ENCODE measurements at regions not wholly inside any gene's neighbourhood (a gene's known extent, or its start where the extent isn't known, plus 50 kb on each side); places are given as distances from the start of the nearest gene placed in this dataset.

- no peaks in the 10 kb centered on the region for H3K79me1 ChIP-seq (replicated peaks; ENCODE audit: low read length, poor library complexity, severe bottlenecking)
- H4K91ac ChIP-seq (ENCODE audit: low read length) = no peak overlapping the region
- H3K27ac ChIP-seq (ENCODE audit: low read length, poor library complexity, severe bottlenecking) = no peak overlapping the region
- WGBS = 27% methylated on average over 5 of the region's 8 CpGs
- peak overlapping the region; percentile 51 for H3K9ac ChIP-seq (ENCODE audit: low read length)
- H3K36me3 ChIP-seq (ENCODE audit: control insufficient read depth in 1 of 2, insufficient read depth in 2 of 2, low read depth in 1 of 2, low read length in 2 of 2) = no peaks in the 10 kb centered on the region
- no peak overlapping the region for H3K4ac ChIP-seq (ENCODE audit: low read depth in 1 of 2, low read length in 2 of 2)
- peaks cover 10 to 56% of the 10 kb centered on the region in 2 experiments for H3K27me3 ChIP-seq (ENCODE audit: control insufficient read depth in 1 of 2, insufficient read depth in 1 of 2, low read length in 2 of 2)
- no peak overlapping the region for H3K18ac ChIP-seq (ENCODE audit: low read depth in 1 of 2, low read length in 2 of 2)
- no peaks in the 10 kb centered on the region for H3K9me3 ChIP-seq (ENCODE audit: control insufficient read depth, low read length)
- peak; percentile 67 for DNase-seq
- H4K8ac ChIP-seq (ENCODE audit: low read length) = no peak overlapping the region
- H3K4me2 ChIP-seq (ENCODE audit: low read length, poor library complexity, severe bottlenecking) = no peak overlapping the region
- H2AK5ac ChIP-seq (ENCODE audit: low read length, severe bottlenecking) = no peak overlapping the region
- H2BK15ac ChIP-seq (ENCODE audit: low read depth, poor library complexity, severe bottlenecking) = no peak overlapping the region
- H2BK120ac ChIP-seq (ENCODE audit: low read depth, low read length) = no peak overlapping the region
- peak overlapping the region in 1 of 2 experiments; percentile 46 for H3K4me3 ChIP-seq (ENCODE audit: insufficient read depth in 1 of 2, low read depth in 1 of 2, low read length in 2 of 2)
- no peak overlapping the region for H2BK5ac ChIP-seq (ENCODE audit: low read depth, low read length, poor library complexity, severe bottlenecking)
- H3K4me1 ChIP-seq (ENCODE audit: control insufficient read depth, insufficient read depth, low read depth, low read length) = no peaks in the 10 kb centered on the region
- no peak overlapping the region for H3K23ac ChIP-seq (ENCODE audit: low read length in 2 of 2)
- no peak overlapping the region for H2AFZ ChIP-seq (ENCODE audit: low read depth, low read length)
- H2BK12ac ChIP-seq (ENCODE audit: low read length in 2 of 2) = no peak overlapping the region
- no peak overlapping the region for H3K14ac ChIP-seq (ENCODE audit: low read length in 2 of 2)
Measured at GRCh38 chr13:39144941-39145533, 106.8 kb downstream of the NHLRC3 start.

- DNase-seq = peak; percentile 88
- peaks cover 10 to 59% of the 10 kb centered on the region in 2 experiments for H3K27me3 ChIP-seq (ENCODE audit: control insufficient read depth in 1 of 2, insufficient read depth in 1 of 2, low read length in 2 of 2)
- peaks cover 8% of the 10 kb centered on the region for H3K9me3 ChIP-seq (ENCODE audit: control insufficient read depth, low read length)
- H3K4me3 ChIP-seq (ENCODE audit: insufficient read depth in 1 of 2, low read depth in 1 of 2, low read length in 2 of 2) = no peak overlapping the region
- no peak overlapping the region for H2AK5ac ChIP-seq (ENCODE audit: low read length, severe bottlenecking)
- no peak overlapping the region for H2BK12ac ChIP-seq (ENCODE audit: low read length in 2 of 2)
- H2BK15ac ChIP-seq (ENCODE audit: low read depth, poor library complexity, severe bottlenecking) = no peak overlapping the region
- no peak overlapping the region for H2BK120ac ChIP-seq (ENCODE audit: low read depth, low read length)
- H3K9ac ChIP-seq (ENCODE audit: low read length) = no peak overlapping the region
- no CpG with 5 or more reads among the region's 5 CpGs for WGBS
- no peak overlapping the region for H3K23ac ChIP-seq (ENCODE audit: low read length in 2 of 2)
- no peaks in the 10 kb centered on the region for H3K79me1 ChIP-seq (replicated peaks; ENCODE audit: low read length, poor library complexity, severe bottlenecking)
- H3K4ac ChIP-seq (ENCODE audit: low read depth in 1 of 2, low read length in 2 of 2) = no peak overlapping the region
- H3K36me3 ChIP-seq (ENCODE audit: control insufficient read depth in 1 of 2, insufficient read depth in 2 of 2, low read depth in 1 of 2, low read length in 2 of 2) = no peaks in the 10 kb centered on the region
- H3K14ac ChIP-seq (ENCODE audit: low read length in 2 of 2) = no peak overlapping the region
- H3K4me1 ChIP-seq (ENCODE audit: control insufficient read depth, insufficient read depth, low read depth, low read length) = no peaks in the 10 kb centered on the region
- H3K27ac ChIP-seq (ENCODE audit: low read length, poor library complexity, severe bottlenecking) = no peak overlapping the region
- no peak overlapping the region for H4K8ac ChIP-seq (ENCODE audit: low read length)
- no peak overlapping the region for H3K18ac ChIP-seq (ENCODE audit: low read depth in 1 of 2, low read length in 2 of 2)
- no peak overlapping the region for H4K91ac ChIP-seq (ENCODE audit: low read length)
- H2BK5ac ChIP-seq (ENCODE audit: low read depth, low read length, poor library complexity, severe bottlenecking) = no peak overlapping the region
- no peak overlapping the region for H3K4me2 ChIP-seq (ENCODE audit: low read length, poor library complexity, severe bottlenecking)
- H2AFZ ChIP-seq (ENCODE audit: low read depth, low read length) = no peak overlapping the region
Measured at GRCh38 chr13:39148513-39148961, 110.3 kb downstream of the NHLRC3 start.

GRCh38 chr13:39149896-39150295 lies 111.6 kb downstream of the NHLRC3 start:
- Histone ChIP-seq H2AK5ac (ENCODE audit: low read length, severe bottlenecking) (no peak overlapping the region), H3K4ac (ENCODE audit: low read depth in 1 of 2, low read length in 2 of 2) (no peak overlapping the region), H2AFZ (ENCODE audit: low read depth, low read length) (no peak overlapping the region), H3K4me1 (ENCODE audit: control insufficient read depth, insufficient read depth, low read depth, low read length) (no peaks in the 10 kb centered on the region), H2BK5ac (ENCODE audit: low read depth, low read length, poor library complexity, severe bottlenecking) (no peak overlapping the region), H3K9me3 (ENCODE audit: control insufficient read depth, low read length) (peaks cover 8% of the 10 kb centered on the region), H4K91ac (ENCODE audit: low read length) (no peak overlapping the region), H3K9ac (ENCODE audit: low read length) (no peak overlapping the region), H3K14ac (ENCODE audit: low read length in 2 of 2) (no peak overlapping the region), H2BK15ac (ENCODE audit: low read depth, poor library complexity, severe bottlenecking) (no peak overlapping the region), H3K23ac (ENCODE audit: low read length in 2 of 2) (no peak overlapping the region), H3K36me3 (ENCODE audit: control insufficient read depth in 1 of 2, insufficient read depth in 2 of 2, low read depth in 1 of 2, low read length in 2 of 2) (no peaks in the 10 kb centered on the region), H3K4me2 (ENCODE audit: low read length, poor library complexity, severe bottlenecking) (no peak overlapping the region), H4K8ac (ENCODE audit: low read length) (no peak overlapping the region), H3K79me1 (replicated peaks; ENCODE audit: low read length, poor library complexity, severe bottlenecking) (no peaks in the 10 kb centered on the region), H3K27ac (ENCODE audit: low read length, poor library complexity, severe bottlenecking) (no peak overlapping the region), H2BK120ac (ENCODE audit: low read depth, low read length) (no peak overlapping the region), H3K27me3 (ENCODE audit: control insufficient read depth in 1 of 2, insufficient read depth in 1 of 2, low read length in 2 of 2) (peaks cover 10 to 51% of the 10 kb centered on the region in 2 experiments), H2BK12ac (ENCODE audit: low read length in 2 of 2) (no peak overlapping the region), H3K4me3 (ENCODE audit: insufficient read depth in 1 of 2, low read depth in 1 of 2, low read length in 2 of 2) (no peak overlapping the region), H3K18ac (ENCODE audit: low read depth in 1 of 2, low read length in 2 of 2) (no peak overlapping the region)
- no peak for DNase-seq
- WGBS = 88% methylated on average over 5 of the region's 5 CpGs

GRCh38 chr13:39154041-39154440 lies 115.8 kb downstream of the NHLRC3 start:
- peaks cover 8% of the 10 kb centered on the region for H3K9me3 ChIP-seq (ENCODE audit: control insufficient read depth, low read length)

More at GRCh38 chr13:39154041-39154440, 115.8 kb downstream of the NHLRC3 start:
- H3K4me1 ChIP-seq (ENCODE audit: control insufficient read depth, insufficient read depth, low read depth, low read length) = no peaks in the 10 kb centered on the region
- no peak overlapping the region for H2AK5ac ChIP-seq (ENCODE audit: low read length, severe bottlenecking)
- H3K18ac ChIP-seq (ENCODE audit: low read depth in 1 of 2, low read length in 2 of 2) = no peak overlapping the region
- H4K8ac ChIP-seq (ENCODE audit: low read length) = no peak overlapping the region
- no peak overlapping the region for H3K23ac ChIP-seq (ENCODE audit: low read length in 2 of 2)
- no peak overlapping the region for H3K4me3 ChIP-seq (ENCODE audit: insufficient read depth in 1 of 2, low read depth in 1 of 2, low read length in 2 of 2)
- no peak overlapping the region for H3K4ac ChIP-seq (ENCODE audit: low read depth in 1 of 2, low read length in 2 of 2)
- no peak overlapping the region for H2BK5ac ChIP-seq (ENCODE audit: low read depth, low read length, poor library complexity, severe bottlenecking)
- DNase-seq = no peak
- no peak overlapping the region for H4K91ac ChIP-seq (ENCODE audit: low read length)
- no peak overlapping the region for H2BK12ac ChIP-seq (ENCODE audit: low read length in 2 of 2)
- no peak overlapping the region for H3K14ac ChIP-seq (ENCODE audit: low read length in 2 of 2)
- H3K36me3 ChIP-seq (ENCODE audit: control insufficient read depth in 1 of 2, insufficient read depth in 2 of 2, low read depth in 1 of 2, low read length in 2 of 2) = no peaks in the 10 kb centered on the region
- no peaks in the 10 kb centered on the region for H3K79me1 ChIP-seq (replicated peaks; ENCODE audit: low read length, poor library complexity, severe bottlenecking)
- H2AFZ ChIP-seq (ENCODE audit: low read depth, low read length) = no peak overlapping the region
- no peak overlapping the region for H2BK120ac ChIP-seq (ENCODE audit: low read depth, low read length)
- H2BK15ac ChIP-seq (ENCODE audit: low read depth, poor library complexity, severe bottlenecking) = no peak overlapping the region
- H3K27me3 ChIP-seq (ENCODE audit: control insufficient read depth in 1 of 2, insufficient read depth in 1 of 2, low read length in 2 of 2) = peaks cover 10 to 36% of the 10 kb centered on the region in 2 experiments
- H3K27ac ChIP-seq (ENCODE audit: low read length, poor library complexity, severe bottlenecking) = no peak overlapping the region
- H3K9ac ChIP-seq (ENCODE audit: low read length) = no peak overlapping the region
- no peak overlapping the region for H3K4me2 ChIP-seq (ENCODE audit: low read length, poor library complexity, severe bottlenecking)
